ENCODE measurements at regions not wholly inside any gene's neighbourhood (a gene's known extent, or its start where the extent isn't known, plus 50 kb on each side); places are given as distances from the start of the nearest gene placed in this dataset.

- TF ChIP-seq POLR2AphosphoS5 (IDR thresholded peaks at IDR 0.05; ENCODE audit: low read depth) (no peak), SPI1 (IDR thresholded peaks at IDR 0.05; ENCODE audit: borderline replicate concordance, low read depth) (no peak)
- H3K27me3 ChIP-seq (ENCODE audit: insufficient read depth, poor library complexity, severe bottlenecking) = no peaks in the 10 kb centered on the region
- no peak overlapping the region for H3K4me3 ChIP-seq (replicated peaks; ENCODE audit: insufficient read depth, low read length)
- DNase-seq (ENCODE audit: low read depth in 1 of 2, low spot score in 1 of 2) = no peak
- no peak overlapping the region for H3K27ac ChIP-seq (replicated peaks)
Measured at GRCh38 chr1:244336232-244336899, 115.3 kb downstream of the ADSS2 start.

GRCh38 chr1:244337839-244338238 lies 113.9 kb downstream of the ADSS2 start:
- H3K27me3 ChIP-seq (ENCODE audit: insufficient read depth, poor library complexity, severe bottlenecking) = no peaks in the 10 kb centered on the region
- H3K4me3 ChIP-seq (replicated peaks; ENCODE audit: insufficient read depth, low read length) = no peak overlapping the region
- no peak for DNase-seq (ENCODE audit: low read depth in 1 of 2, low spot score in 1 of 2)
- no peak for TF ChIP-seq CTCF (IDR thresholded peaks at IDR 0.05; ENCODE audit: insufficient read depth, low read length)
- TF ChIP-seq SPI1 (IDR thresholded peaks at IDR 0.05; ENCODE audit: borderline replicate concordance, low read depth) = no peak
- TF ChIP-seq REST (IDR thresholded peaks at IDR 0.05; ENCODE audit: insufficient replicate concordance, low read depth) = no peak
- TF ChIP-seq POLR2AphosphoS5 (IDR thresholded peaks at IDR 0.05; ENCODE audit: low read depth) = no peak
- TF ChIP-seq GABPA (IDR thresholded peaks at IDR 0.05; ENCODE audit: low read depth) = no peak
- H3K27ac ChIP-seq (replicated peaks) = no peak overlapping the region

- Histone ChIP-seq H3K27ac (replicated peaks) (no peak overlapping the region), H3K4me3 (replicated peaks; ENCODE audit: insufficient read depth, low read length) (no peak overlapping the region), H3K27me3 (ENCODE audit: insufficient read depth, poor library complexity, severe bottlenecking) (no peaks in the 10 kb centered on the region)
- no peak for TF ChIP-seq CTCF (IDR thresholded peaks at IDR 0.05; ENCODE audit: insufficient read depth, low read length)
- no peak for TF ChIP-seq POLR2AphosphoS5 (IDR thresholded peaks at IDR 0.05; ENCODE audit: low read depth)
- no peak for TF ChIP-seq REST (IDR thresholded peaks at IDR 0.05; ENCODE audit: insufficient replicate concordance, low read depth)
- no peak for TF ChIP-seq SPI1 (IDR thresholded peaks at IDR 0.05; ENCODE audit: borderline replicate concordance, low read depth)
- TF ChIP-seq GABPA (IDR thresholded peaks at IDR 0.05; ENCODE audit: low read depth) = no peak
- no peak for DNase-seq (ENCODE audit: low read depth in 1 of 2, low spot score in 1 of 2)
Measured at GRCh38 chr1:244339073-244339692, 112.5 kb downstream of the ADSS2 start.

GRCh38 chr1:244339776-244340175 lies 111.9 kb downstream of the ADSS2 start:
- no peaks in the 10 kb centered on the region for H3K27me3 ChIP-seq (ENCODE audit: insufficient read depth, poor library complexity, severe bottlenecking)
- no peak for TF ChIP-seq REST (IDR thresholded peaks at IDR 0.05; ENCODE audit: insufficient replicate concordance, low read depth)
- no peak for TF ChIP-seq CTCF (IDR thresholded peaks at IDR 0.05; ENCODE audit: insufficient read depth, low read length)
- no peak for TF ChIP-seq POLR2AphosphoS5 (IDR thresholded peaks at IDR 0.05; ENCODE audit: low read depth)
- no peak for TF ChIP-seq GABPA (IDR thresholded peaks at IDR 0.05; ENCODE audit: low read depth)
- TF ChIP-seq SPI1 (IDR thresholded peaks at IDR 0.05; ENCODE audit: borderline replicate concordance, low read depth) = no peak

More at GRCh38 chr1:244339776-244340175, 111.9 kb downstream of the ADSS2 start:
- H3K4me3 ChIP-seq (replicated peaks; ENCODE audit: insufficient read depth, low read length) = no peak overlapping the region
- DNase-seq (ENCODE audit: low read depth in 1 of 2, low spot score in 1 of 2) = no peak
- H3K27ac ChIP-seq (replicated peaks) = no peak overlapping the region
